HepG2 (cell line): ENCODE measurements at regions not wholly inside any gene's neighbourhood (a gene's known extent, or its start where the extent isn't known, plus 50 kb on each side); places are given as distances from the start of the nearest gene placed in this dataset.
A peak's percentile ranks its signal among the peaks of the same experiment; 100 is the strongest.

ENCODE experiments used
- ATAC-seq: fragments of 200-7000 bp; cut with Tn5 transposase; 3 replicates; pipeline ENCODE4 v1.9.1; 2020; ENCODE audit warnings: mild to moderate bottlenecking, moderate library complexity
- BruUV-seq: library from RNA; stranded (reverse); fragments of 400-500 nt; replicated peaks from 2 replicates; lab custom pipeline; 2021; lab: Mats Ljungman, UMichigan
- CTCF ChIA-PET: fragments of 300-600 bp; formaldehyde crosslinking; extraction: SDS; loops from one replicate; lab custom pipeline; 2021; ENCODE audit warnings: low total read pairs, inconsistent platforms, low intra/inter-chr PET ratio; lab: Yijun Ruan, JAX
- POLR2A ChIA-PET: fragments of 350-600 bp; sonication (Branson Sonifier 250); formaldehyde crosslinking; loops from one replicate; lab custom pipeline; 2020; ENCODE audit warnings: antibody characterized with exemption, inconsistent platforms; lab: Yijun Ruan, JAX
- DNase-seq: peaks from one replicate; pipeline ENCODE4 v3.0.0-alpha.2; 2015; ENCODE audit warnings: low spot score
- FAIRE-seq: peaks from 3 replicates; lab custom pipeline; 2011; peaks lifted over from hg19 to GRCh38; lab: Jason Lieb, UNC
- H2AFZ ChIP-seq: one replicate; pipeline ENCODE4 v1.6.1; 2011; ENCODE audit warnings: low read length, inconsistent platforms
- H3K27ac ChIP-seq: fragments of 300-600 bp; 3 replicates; pipeline ENCODE4 v1.8.0; 2011; ENCODE audit warnings: mixed run types, mild to moderate bottlenecking, mixed read lengths, low read length, inconsistent platforms; ENCODE audit not compliant: insufficient read depth; ENCODE audit errors: extremely low read length
- H3K27me3 ChIP-seq, 2 experiments: fragments of 200-600 bp in 1 of 2; 2 replicates in 1 of 2; 3 replicates in 1 of 2; pipeline versions ENCODE4 v1.6.0 to v1.8.0; 2011; ENCODE audit warnings: low read length in 2 of 2, mild to moderate bottlenecking in 2 of 2, moderate library complexity in 2 of 2, inconsistent platforms in 1 of 2; ENCODE audit not compliant: insufficient read depth in 2 of 2, control insufficient read depth in 1 of 2
- H3K36me3 ChIP-seq, 2 experiments: fragments of 200-600 bp in 1 of 2; replicated peaks in 1 of 2; 2 replicates in 1 of 2; 3 replicates in 1 of 2; pipeline versions ENCODE4 v1.5.1 to v1.8.0; 2011; ENCODE audit warnings: low read length in 2 of 2, inconsistent platforms in 1 of 2; ENCODE audit not compliant: insufficient read depth in 2 of 2, control insufficient read depth in 1 of 2
- H3K4me1 ChIP-seq: 2 replicates; pipeline ENCODE4 v1.5.1; 2012; ENCODE audit warnings: low read length, inconsistent platforms; ENCODE audit not compliant: insufficient read depth
- H3K4me2 ChIP-seq: 2 replicates; pipeline ENCODE4 v1.6.0; 2011; ENCODE audit warnings: low read depth, low read length, inconsistent platforms
- H3K4me3 ChIP-seq, 3 experiments: fragments of 200-600 bp in 1 of 3; sonication (generic), shearing (Covaris generic) in 1 of 3; replicated peaks in 1 of 3; 2 replicates each; pipeline ENCODE4 v1.5.1; 2011 to 2016; ENCODE audit warnings: low read length in 3 of 3, inconsistent platforms in 2 of 3, low read depth in 2 of 3, mild to moderate bottlenecking in 2 of 3, control low read depth in 1 of 3, mixed read lengths in 1 of 3; ENCODE audit not compliant: insufficient read depth in 1 of 3
- H3K79me2 ChIP-seq: one replicate; pipeline ENCODE4 v1.6.1; 2011; ENCODE audit warnings: low read length, inconsistent platforms; ENCODE audit not compliant: insufficient read depth
- H3K9ac ChIP-seq: 2 replicates; pipeline ENCODE4 v1.6.0; 2011; ENCODE audit warnings: mild to moderate bottlenecking, low read depth, low read length, inconsistent platforms; ENCODE audit not compliant: insufficient read depth
- H3K9me3 ChIP-seq: 2 replicates; pipeline ENCODE4 v1.5.1; 2012; ENCODE audit warnings: mild to moderate bottlenecking, low read length
- H4K20me1 ChIP-seq: 2 replicates; pipeline ENCODE4 v1.6.0; 2011; ENCODE audit warnings: inconsistent platforms, mild to moderate bottlenecking, low read length, moderate library complexity; ENCODE audit not compliant: insufficient read depth
- AHR ChIP-seq: IDR thresholded peaks from 2 replicates; pipeline ENCODE4 v1.6.1; 2018; ENCODE audit warnings: missing genetic modification reagents, missing compliant biosample characterization
- CEBPZ ChIP-seq: IDR thresholded peaks from 2 replicates; pipeline ENCODE4 v1.6.1; 2012; ENCODE audit warnings: low read length, improper control_type of control experiment
- CSRNP1 ChIP-seq: sonication (generic); formaldehyde crosslinking; IDR thresholded peaks from 2 replicates; pipeline ENCODE4 v1.8.1; 2023; ENCODE audit warnings: mild to moderate bottlenecking, missing genetic modification reagents
- IKZF5 ChIP-seq: IDR thresholded peaks from 2 replicates; pipeline ENCODE4 v1.6.1; 2018; ENCODE audit warnings: missing genetic modification reagents, mild to moderate bottlenecking, missing compliant biosample characterization
- RARA ChIP-seq: IDR thresholded peaks from 2 replicates; pipeline ENCODE4 v1.6.1; 2016; ENCODE audit warnings: missing genetic modification reagents, missing compliant biosample characterization
- RBM22 ChIP-seq: fragments of 200-400 bp; formaldehyde crosslinking; optimal IDR thresholded peaks from 2 replicates; pipeline ENCODE3; 2017; ENCODE audit warnings: mild to moderate bottlenecking, low read length, moderate library complexity
- RFXANK ChIP-seq: IDR thresholded peaks from 2 replicates; pipeline ENCODE4 v1.6.1; 2016
- SMC3 ChIP-seq: IDR thresholded peaks from 2 replicates; pipeline ENCODE4 v1.6.1; 2011; ENCODE audit warnings: low read length, improper control_type of control experiment
- YEATS2 ChIP-seq: sonication (generic); formaldehyde crosslinking; IDR thresholded peaks from 2 replicates; pipeline ENCODE4 v1.4.0; 2020; ENCODE audit warnings: missing genetic modification reagents, borderline replicate concordance
- ZFP82 ChIP-seq: sonication (generic); formaldehyde crosslinking; IDR thresholded peaks from 2 replicates; pipeline ENCODE4 v1.5.1; 2020; ENCODE audit warnings: mild to moderate bottlenecking, missing genetic modification reagents, borderline replicate concordance
- ZNF235 ChIP-seq: sonication (generic); formaldehyde crosslinking; IDR thresholded peaks from 2 replicates; pipeline ENCODE4 v1.8.1; 2023; ENCODE audit warnings: mild to moderate bottlenecking, missing genetic modification reagents, borderline replicate concordance
- ZNF256 ChIP-seq: sonication (generic); formaldehyde crosslinking; conservative IDR thresholded peaks from 2 replicates; pipeline ENCODE4 v1.4.0; 2020; ENCODE audit warnings: missing genetic modification reagents
- ZNF333 ChIP-seq: sonication (generic); formaldehyde crosslinking; IDR thresholded peaks from 2 replicates; pipeline ENCODE4 v1.4.0; 2020; ENCODE audit warnings: mild to moderate bottlenecking, missing genetic modification reagents, borderline replicate concordance
- ZNF383 ChIP-seq: sonication (generic); formaldehyde crosslinking; IDR thresholded peaks from 2 replicates; pipeline ENCODE4 v1.4.0; 2020; ENCODE audit warnings: missing genetic modification reagents, mild to moderate bottlenecking, borderline replicate concordance
- ZNF704 ChIP-seq: sonication (generic); formaldehyde crosslinking; IDR thresholded peaks from 2 replicates; pipeline ENCODE4 v1.8.1; 2023; ENCODE audit warnings: mild to moderate bottlenecking, inconsistent platforms, moderate library complexity, missing genetic modification reagents, borderline replicate concordance
- ZNF839 ChIP-seq: sonication (generic); formaldehyde crosslinking; IDR thresholded peaks from 2 replicates; pipeline ENCODE4 v1.4.0; 2020; ENCODE audit warnings: missing genetic modification reagents, mild to moderate bottlenecking, borderline replicate concordance
- ZNF879 ChIP-seq: sonication (generic); formaldehyde crosslinking; IDR thresholded peaks from 2 replicates; pipeline ENCODE4 v1.8.1; 2023; ENCODE audit warnings: missing genetic modification reagents
- WGBS: methylation state at CpG from one replicate; pipeline ENCODE4 v1.1.6; 2017; ENCODE audit warnings: low lambda C conversion rate; 5-methylcytosine and 5-hydroxymethylcytosine counted together
- in situ Hi-C: cut with HindIII; loops from 2 replicates; pipeline ENCODE4 v1.10.0; 2017; ENCODE audit warnings: low pct_unique_long_range_greater_than_20kb; ENCODE audit not compliant: extremely low pct_ligation_motif_present
- intact Hi-C: fragments of 100-400 bp; cut with micrococcal nuclease; formaldehyde crosslinking; loops from one replicate; pipeline ENCODE4 v1.10.0; 2022; ENCODE audit not compliant: unreplicated experiment

GRCh38 chr17:72519598-72519936, 398.7 kb downstream of the SOX9 start (continued):
- no peak for TF ChIP-seq ZFP82 (CRISPR knock-in tag)
- TF ChIP-seq ZNF235 (CRISPR knock-in tag): no peak
- no peak for TF ChIP-seq SMC3
- peak; percentile 88; the same call in 1 of the 2 replicates for TF ChIP-seq ZNF256
- no peak for TF ChIP-seq ZNF333 (CRISPR knock-in tag)
- TF ChIP-seq AHR (CRISPR knock-in tag): no peak
- TF ChIP-seq, all 625 proteins: peak for 16

GRCh38 chr17:72520665-72521303, 400.0 kb downstream of the SOX9 start:
- no TSS peak for BruUV-seq
- Histone ChIP-seq H3K4me3 (no peak overlapping the region), H3K4me2 (no peak overlapping the region), H2AFZ (no peak overlapping the region), H3K4me1 (peaks cover 68% of the 10 kb centered on the region), H3K36me3 (no peaks in the 10 kb centered on the region), H4K20me1 (peaks cover 12% of the 10 kb centered on the region), H3K27ac (no peak overlapping the region), H3K9me3 (no peaks in the 10 kb centered on the region), H3K79me2 (peaks cover 77% of the 10 kb centered on the region), H3K27me3 (no peaks in the 10 kb centered on the region), H3K9ac (no peak overlapping the region)
- intact Hi-C loops: no loop called here
- ChIA-PET CTCF (no interaction called here), POLR2A (interaction anchor here (2.0 to 2.7 kb wide), 3 partner anchors 18 to 121 kb away, joined by 6 to 32 read pairs (median 8); no protein-coding TSS in a partner anchor)
- 94% methylated on average over 7 of the region's 7 CpGs for WGBS
- no peak for FAIRE-seq
- no peak for DNase-seq
- in situ Hi-C loops: no loop called here
- ATAC-seq: no peak
- no peak for TF ChIP-seq ZNF839
- TF ChIP-seq ZNF383 (CRISPR knock-in tag): no peak
- TF ChIP-seq RBM22: no peak
- TF ChIP-seq ZNF879 (CRISPR knock-in tag): no peak
- TF ChIP-seq CEBPZ: no peak
- no peak for TF ChIP-seq YEATS2 (CRISPR knock-in tag)
- no peak for TF ChIP-seq RFXANK
- TF ChIP-seq ZNF704 (CRISPR knock-in tag): no peak
- TF ChIP-seq RARA (CRISPR knock-in tag): no peak
- TF ChIP-seq IKZF5 (CRISPR knock-in tag): no peak
- no peak for TF ChIP-seq CSRNP1
